Activated CD8-positive, alpha-beta T cell treated with anti-CD3 and anti-CD28 coated beads for 36 hours (primary cell): ENCODE measurements at regions not wholly inside any gene's neighbourhood (a gene's known extent, or its start where the extent isn't known, plus 50 kb on each side); places are given as distances from the start of the nearest gene placed in this dataset.

ENCODE experiments used
- ATAC-seq: fragments of 200-7000 bp; cut with Tn5 transposase; one replicate; pipeline ENCODE4 v1.10.0; 2021; ENCODE audit warnings: mild to moderate bottlenecking, moderate library complexity
- CTCF ChIA-PET: fragments of 350-600 bp; sonication (Branson Sonifier 250); formaldehyde crosslinking; loops from one replicate; lab custom pipeline; 2021; ENCODE audit warnings: antibody characterized with exemption; lab: Charles Lee
- POLR2A ChIA-PET: fragments of 350-600 bp; sonication (Branson Sonifier 250); formaldehyde crosslinking; loops from one replicate; lab custom pipeline; 2021; ENCODE audit warnings: antibody characterized with exemption; lab: Charles Lee
- DNase-seq: peaks from one replicate; pipeline ENCODE4 v3.0.0-alpha.2; 2020
- H3K27ac Mint-ChIP-seq: one replicate; pipeline ENCODE4 v1.8.0; 2021; ENCODE audit warnings: mild to moderate bottlenecking, mixed read lengths
- H3K27me3 Mint-ChIP-seq: one replicate; pipeline ENCODE4 v1.8.0; 2021; ENCODE audit warnings: mixed read lengths
- H3K36me3 Mint-ChIP-seq: one replicate; pipeline ENCODE4 v1.8.0; 2021; ENCODE audit warnings: low read depth, mixed read lengths
- H3K4me1 Mint-ChIP-seq: one replicate; pipeline ENCODE4 v1.8.0; 2021; ENCODE audit warnings: low read depth, mixed read lengths
- H3K4me3 Mint-ChIP-seq: one replicate; pipeline ENCODE4 v1.8.0; 2021; ENCODE audit warnings: mild to moderate bottlenecking, moderate library complexity, mixed read lengths
- H3K9me3 Mint-ChIP-seq: one replicate; pipeline ENCODE4 v1.8.0; 2021; ENCODE audit warnings: mixed read lengths
- CTCF ChIP-seq: fragments of 200-600 bp; IDR thresholded peaks from one replicate; pipeline ENCODE4 v1.8.0; 2022; ENCODE audit warnings: antibody characterized with exemption, mild to moderate bottlenecking
- intact Hi-C: fragments of 100-400 bp; cut with micrococcal nuclease; formaldehyde crosslinking; loops from one replicate; pipeline ENCODE4 v1.10.0; 2022

- no peak for ATAC-seq
- Mint-ChIP-seq H3K27me3 (no peaks in the 10 kb centered on the region), H3K27ac (no peak overlapping the region), H3K4me3 (no peak overlapping the region), H3K4me1 (no peaks in the 10 kb centered on the region), H3K9me3 (no peaks in the 10 kb centered on the region), H3K36me3 (no peaks in the 10 kb centered on the region)
- ChIA-PET CTCF (no interaction called here), POLR2A (no interaction called here)
- no peak for TF ChIP-seq CTCF
- DNase-seq: no peak
- intact Hi-C loops: no loop called here
These were observed 1065.8 kb upstream of the MIR17HG start for GRCh38 chr13:90281709-90282108.

- Mint-ChIP-seq H3K4me1 (no peaks in the 10 kb centered on the region), H3K36me3 (no peaks in the 10 kb centered on the region), H3K27ac (no peak overlapping the region), H3K27me3 (no peaks in the 10 kb centered on the region), H3K9me3 (peaks cover 9% of the 10 kb centered on the region), H3K4me3 (no peak overlapping the region)
- ChIA-PET CTCF (no interaction called here), POLR2A (no interaction called here)
- no peak for ATAC-seq
- intact Hi-C loops: no loop called here
- TF ChIP-seq CTCF: no peak
- DNase-seq: no peak
These were observed 1060.0 kb upstream of the MIR17HG start for GRCh38 chr13:90287521-90287920.

GRCh38 chr13:90293793-90294361 lies 1053.6 kb upstream of the MIR17HG start:
- intact Hi-C loops: no loop called here
- Mint-ChIP-seq H3K4me1 (no peaks in the 10 kb centered on the region), H3K36me3 (no peaks in the 10 kb centered on the region), H3K4me3 (no peak overlapping the region), H3K27me3 (no peaks in the 10 kb centered on the region), H3K27ac (no peak overlapping the region), H3K9me3 (peaks cover 5% of the 10 kb centered on the region)
- ChIA-PET POLR2A (no interaction called here), CTCF (no interaction called here)
- ATAC-seq (no peak), DNase-seq (no peak)
- no peak for TF ChIP-seq CTCF

- ChIA-PET POLR2A (no interaction called here), CTCF (no interaction called here)
- DNase-seq (no peak), ATAC-seq (no peak)
- Mint-ChIP-seq H3K36me3 (no peaks in the 10 kb centered on the region), H3K4me1 (no peaks in the 10 kb centered on the region), H3K27me3 (no peaks in the 10 kb centered on the region), H3K9me3 (peaks cover 6% of the 10 kb centered on the region), H3K27ac (no peak overlapping the region), H3K4me3 (no peak overlapping the region)
- TF ChIP-seq CTCF: no peak
- intact Hi-C loops: no loop called here
These were observed 1048.2 kb upstream of the MIR17HG start for GRCh38 chr13:90299238-90299637.

- intact Hi-C loops: no loop called here
- Mint-ChIP-seq H3K27me3 (no peaks in the 10 kb centered on the region), H3K4me1 (no peaks in the 10 kb centered on the region), H3K9me3 (peaks cover 6% of the 10 kb centered on the region), H3K27ac (no peak overlapping the region), H3K36me3 (no peaks in the 10 kb centered on the region), H3K4me3 (no peak overlapping the region)
- DNase-seq (no peak), ATAC-seq (no peak)
- no peak for TF ChIP-seq CTCF
- ChIA-PET CTCF (no interaction called here), POLR2A (no interaction called here)
These were observed 1047.5 kb upstream of the MIR17HG start for GRCh38 chr13:90300015-90300414.
